Transverse colon (tissue), 4 donors: ENCODE measurements at regions not wholly inside any gene's neighbourhood (a gene's known extent, or its start where the extent isn't known, plus 50 kb on each side); places are given as distances from the start of the nearest gene placed in this dataset.

Experiments used
- DNase-seq: peaks from one replicate; pipeline ENCODE4 v3.0.0-alpha.2; 2019
- H3K27ac ChIP-seq, 4 donors: fragments of 200-600 bp; sonication (generic); 2 replicates each; pipeline ENCODE4 v1.5.1; 2016 to 2018; ENCODE audit warnings: inconsistent platforms in 4 of 4
- H3K27me3 ChIP-seq: fragments of 200-600 bp; sonication (generic); 2 replicates; pipeline ENCODE4 v1.5.1; 2017; ENCODE audit warnings: inconsistent platforms
- H3K36me3 ChIP-seq, 4 donors: fragments of 200-600 bp; sonication (generic); 2 replicates each; pipeline ENCODE4 v1.5.1; 2017 to 2019; ENCODE audit warnings: inconsistent platforms in 4 of 4
- H3K4me1 ChIP-seq, 4 donors: fragments of 200-600 bp; sonication (generic); 2 replicates each; pipeline ENCODE4 v1.5.1; 2017 to 2020; ENCODE audit warnings: inconsistent platforms in 4 of 4
- H3K4me3 ChIP-seq, 4 donors: fragments of 200-600 bp; sonication (generic); 1 replicate in 1 of 4; 2 replicates in 3 of 4; pipeline versions ENCODE4 v1.5.1 to v1.6.1; 2017 to 2019; ENCODE audit warnings: inconsistent platforms in 4 of 4
- H3K9me3 ChIP-seq, 2 donors: fragments of 200-600 bp; sonication (generic); 2 replicates each; pipeline ENCODE4 v1.5.1; 2017 to 2019; ENCODE audit warnings: inconsistent platforms in 2 of 2
- CTCF ChIP-seq, 5 experiments: fragments of 200-600 bp in 3 of 5; fragments of 450-650 bp in 2 of 5; sonication (generic) in 3 of 5; IDR thresholded peaks; 1 replicate in 2 of 5; 2 replicates in 3 of 5; pipeline ENCODE4 v1.5.1; 2016 to 2017; ENCODE audit warnings: antibody characterized with exemption in 5 of 5, inconsistent platforms in 3 of 5, mild to moderate bottlenecking in 2 of 5, moderate library complexity in 1 of 5
- EP300 ChIP-seq: sonication (generic); formaldehyde crosslinking; IDR thresholded peaks from one replicate; pipeline ENCODE4 v1.6.1; 2017; ENCODE audit warnings: antibody characterized with exemption, low read depth
- POLR2A ChIP-seq: fragments of 450-650 bp; IDR thresholded peaks from one replicate; pipeline ENCODE4 v1.6.1; 2016; ENCODE audit warnings: antibody characterized with exemption, mild to moderate bottlenecking, moderate library complexity
- POLR2AphosphoS5 ChIP-seq, 3 donors: sonication (generic); formaldehyde crosslinking; IDR thresholded peaks; one replicate each; pipeline ENCODE4 v1.6.1; 2016; ENCODE audit warnings: antibody characterized with exemption in 3 of 3
- WGBS, 2 donors: methylation state at CpG; one replicate each; pipeline ENCODE4 v1.1.5; 2018; ENCODE audit warnings: low coverage in 1 of 2; 5-methylcytosine and 5-hydroxymethylcytosine counted together
- in situ Hi-C, 4 donors: fragments of 200-750 bp; cut with MboI; loops; one replicate each; pipeline versions ENCODE4 v1.15.0 to v1.15.1; 2017; ENCODE audit warnings: low sequenced_read_pairs in 3 of 4, low pct_ligation_motif_present in 1 of 4, low pct_unique_long_range_greater_than_20kb in 1 of 4
- intact Hi-C: fragments of 100-400 bp; cut with DNase I; formaldehyde crosslinking; loops from one replicate; pipeline ENCODE4 v1.15.1; 2023; ENCODE audit warnings: low total_unique reads

- Histone ChIP-seq H3K27me3 (no peaks in the 10 kb centered on the region), H3K4me1 (no peaks in the 10 kb centered on the region), H3K27ac (no peak overlapping the region), H3K36me3 (no peaks in the 10 kb centered on the region), H3K9me3 (no peaks in the 10 kb centered on the region), H3K4me3 (no peak overlapping the region)
- intact Hi-C loops (no loop called here), in situ Hi-C loops (no loop called here)
- WGBS, 2 donors, result 73 to 86% methylated on average over 4 to 7 of the region's 7 CpGs
- no peak for DNase-seq
- no peak for TF ChIP-seq CTCF (IDR thresholded peaks at IDR 0.05)
- no peak for TF ChIP-seq POLR2A
Observed at GRCh38 chr3:104779324-104779723, 587.4 kb upstream of the ALCAM start.

- Histone ChIP-seq H3K9me3 (no peaks in the 10 kb centered on the region), H3K36me3 (no peaks in the 10 kb centered on the region), H3K4me3 (no peak overlapping the region), H3K27me3 (no peaks in the 10 kb centered on the region), H3K4me1 (no peaks in the 10 kb centered on the region), H3K27ac (no peak overlapping the region)
- TF ChIP-seq POLR2A, result no peak
- TF ChIP-seq CTCF (IDR thresholded peaks at IDR 0.05), result no peak
- TF ChIP-seq EP300, result no peak
- TF ChIP-seq POLR2AphosphoS5 (IDR thresholded peaks at IDR 0.05), result no peak
- no peak for DNase-seq
- intact Hi-C loops, result no loop called here
- 64 to 72% methylated on average over 2 of the region's 2 CpGs for WGBS, 2 donors
- in situ Hi-C loops, result no loop called here
Observed at GRCh38 chr3:104781112-104781511, 585.6 kb upstream of the ALCAM start.

DNA sequence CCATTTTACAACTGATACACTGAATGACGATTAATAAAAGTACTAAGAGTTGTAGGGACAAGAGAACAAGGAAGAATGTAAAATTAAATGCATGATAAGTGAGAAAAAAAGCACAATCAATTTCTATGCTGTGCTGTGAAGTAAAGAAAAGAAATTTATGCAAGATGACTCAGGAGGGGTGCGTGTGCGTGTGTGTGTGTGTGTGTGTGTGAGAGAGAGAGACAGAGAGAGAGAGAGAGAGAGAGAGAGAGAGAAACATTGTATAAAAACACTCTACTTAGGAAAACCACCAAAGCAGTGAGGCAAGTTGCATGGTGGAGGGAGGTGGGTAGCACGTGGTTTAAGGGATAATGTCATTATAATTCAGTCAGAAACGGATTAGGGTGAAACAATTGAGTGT, 580.8 kb upstream of the ALCAM start:
- Histone ChIP-seq H3K9me3 (no peaks in the 10 kb centered on the region), H3K4me1 (no peaks in the 10 kb centered on the region), H3K27ac (no peak overlapping the region), H3K27me3 (no peaks in the 10 kb centered on the region), H3K36me3 (no peaks in the 10 kb centered on the region), H3K4me3 (no peak overlapping the region)
- in situ Hi-C loops, result no loop called here
- no peak for DNase-seq
- TF ChIP-seq POLR2A, result no peak
- no peak for TF ChIP-seq CTCF (IDR thresholded peaks at IDR 0.05)
- no peak for TF ChIP-seq POLR2AphosphoS5 (IDR thresholded peaks at IDR 0.05)
- no peak for TF ChIP-seq EP300
- intact Hi-C loops, result no loop called here
- WGBS, 2 donors, result 51 to 67% methylated on average over 4 to 5 of the region's 5 CpGs

- Histone ChIP-seq H3K4me1 (no peaks in the 10 kb centered on the region), H3K27me3 (no peaks in the 10 kb centered on the region), H3K27ac (no peak overlapping the region), H3K36me3 (no peaks in the 10 kb centered on the region), H3K4me3 (no peak overlapping the region), H3K9me3 (no peaks in the 10 kb centered on the region)
- DNase-seq, result no peak
- TF ChIP-seq CTCF (IDR thresholded peaks at IDR 0.05) (no peak), EP300 (no peak), POLR2A (no peak), POLR2AphosphoS5 (IDR thresholded peaks at IDR 0.05) (no peak)
- intact Hi-C loops, result no loop called here
- in situ Hi-C loops, result no loop called here
Observed at GRCh38 chr3:104787306-104787705, 579.4 kb upstream of the ALCAM start.
